ENCODE measurements at regions not wholly inside any gene's neighbourhood (a gene's known extent, or its start where the extent isn't known, plus 50 kb on each side); places are given as distances from the start of the nearest gene placed in this dataset.

DNA sequence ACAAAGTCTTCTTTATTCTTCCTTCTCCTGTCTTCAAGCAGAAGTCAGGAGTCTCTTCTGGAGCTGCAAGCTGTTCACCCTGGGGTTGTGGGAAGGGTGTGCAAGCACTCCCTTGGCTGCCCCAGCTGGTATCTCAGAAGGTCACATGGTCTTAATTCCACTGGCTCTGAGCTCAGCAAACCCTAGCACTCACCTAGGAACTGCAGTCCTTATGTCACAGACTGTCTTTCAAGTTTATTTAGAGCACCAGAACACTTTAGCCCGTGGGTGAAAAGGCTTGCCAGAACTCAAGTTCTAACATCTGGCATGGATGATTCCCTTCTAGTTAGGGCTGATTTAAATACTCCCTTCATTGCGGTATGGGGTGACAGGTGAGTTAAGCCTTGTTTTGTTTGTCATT is 379.0 kb downstream of the CCER1 start:
- H3K4me3 ChIP-seq (ENCODE audit: low read length) = no peak overlapping the region
- H3K27me3 ChIP-seq (replicated peaks; ENCODE audit: insufficient read depth, low read length) = no peaks in the 10 kb centered on the region
- no peaks in the 10 kb centered on the region for H3K9me3 ChIP-seq (replicated peaks; ENCODE audit: insufficient read depth, low read length)
- no peak overlapping the region for H3K9ac ChIP-seq (ENCODE audit: low read length)
- no peak for DNase-seq
- no peaks in the 10 kb centered on the region for H3K4me1 ChIP-seq (ENCODE audit: low read length)
- no peaks in the 10 kb centered on the region for H4K20me1 ChIP-seq (ENCODE audit: insufficient read depth, low read length)
- H3K9me2 ChIP-seq (replicated peaks; ENCODE audit: insufficient read depth, low read length) = no peaks in the 10 kb centered on the region
- no peaks in the 10 kb centered on the region for H3K79me2 ChIP-seq (ENCODE audit: low read length)
- H3K4me2 ChIP-seq (ENCODE audit: low read depth, low read length) = no peak overlapping the region
- TF ChIP-seq EZH2phosphoT487 (IDR thresholded peaks at IDR 0.05; ENCODE audit: low read length) = no peak
- TF ChIP-seq CTCF (IDR thresholded peaks at IDR 0.05; ENCODE audit: low read length) = no peak
- no peak for TF ChIP-seq EZH2 (optimal IDR thresholded peaks at IDR 0.05; ENCODE audit: low read depth, low read length)
- H3K36me3 ChIP-seq (replicated peaks; ENCODE audit: insufficient read depth, low read length) = no peaks in the 10 kb centered on the region
- no peaks in the 10 kb centered on the region for H3F3A ChIP-seq (ENCODE audit: insufficient read depth, low read length)
- H2AFZ ChIP-seq (ENCODE audit: low read length) = no peak overlapping the region
- H3K27ac ChIP-seq (ENCODE audit: low read length) = no peak overlapping the region

DNA sequence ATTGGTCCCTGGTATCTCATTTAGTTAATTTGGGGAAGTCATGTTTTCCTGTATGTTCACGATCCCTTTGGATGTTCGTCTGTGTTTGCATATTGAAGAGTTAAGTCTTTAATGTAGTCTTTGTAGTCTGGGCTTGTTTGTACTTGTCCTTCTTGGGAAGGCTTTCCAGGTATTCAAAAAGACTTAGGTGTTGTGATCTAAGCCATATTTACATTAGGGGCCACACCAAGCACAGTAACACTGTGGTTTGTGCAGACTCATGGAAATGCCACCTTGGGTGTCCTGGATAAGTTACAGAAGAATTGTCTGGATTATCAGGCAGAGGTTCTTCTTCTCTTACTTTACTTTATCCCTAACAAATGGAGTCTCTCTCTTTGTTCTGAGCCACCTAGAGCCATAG is 380.3 kb downstream of the CCER1 start:
- no peak for TF ChIP-seq CTCF (IDR thresholded peaks at IDR 0.05; ENCODE audit: low read length)
- TF ChIP-seq EZH2phosphoT487 (IDR thresholded peaks at IDR 0.05; ENCODE audit: low read length) = no peak
- Histone ChIP-seq H3K4me1 (ENCODE audit: low read length) (no peaks in the 10 kb centered on the region), H3K9me2 (replicated peaks; ENCODE audit: insufficient read depth, low read length) (no peaks in the 10 kb centered on the region), H3K79me2 (ENCODE audit: low read length) (no peaks in the 10 kb centered on the region), H3F3A (ENCODE audit: insufficient read depth, low read length) (no peaks in the 10 kb centered on the region), H3K36me3 (replicated peaks; ENCODE audit: insufficient read depth, low read length) (no peaks in the 10 kb centered on the region), H3K9ac (ENCODE audit: low read length) (no peak overlapping the region), H3K27ac (ENCODE audit: low read length) (no peak overlapping the region), H4K20me1 (ENCODE audit: insufficient read depth, low read length) (no peaks in the 10 kb centered on the region), H3K27me3 (replicated peaks; ENCODE audit: insufficient read depth, low read length) (no peaks in the 10 kb centered on the region), H2AFZ (ENCODE audit: low read length) (no peak overlapping the region), H3K9me3 (replicated peaks; ENCODE audit: insufficient read depth, low read length) (no peaks in the 10 kb centered on the region), H3K4me2 (ENCODE audit: low read depth, low read length) (no peak overlapping the region), H3K4me3 (ENCODE audit: low read length) (no peak overlapping the region)
- no peak for DNase-seq

DNA sequence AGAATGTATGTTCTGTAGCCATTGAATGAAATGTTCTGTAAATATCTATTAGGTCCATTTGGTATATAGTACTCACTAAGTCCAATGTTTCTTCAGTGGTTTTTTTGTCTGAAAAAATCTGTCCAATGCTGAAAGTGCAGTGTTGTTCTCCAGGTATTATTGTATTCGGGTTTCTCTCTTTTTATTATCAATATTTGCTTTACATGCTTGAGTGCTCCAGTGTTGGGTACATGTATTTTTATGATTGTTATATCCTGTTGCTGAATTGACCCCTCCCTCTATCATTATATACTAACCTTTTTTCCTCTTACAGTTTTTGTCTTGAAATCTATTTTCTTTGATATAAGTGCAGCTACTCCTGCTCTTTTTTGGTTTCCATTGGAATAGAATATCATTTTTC is 382.2 kb downstream of the CCER1 start:
- Histone ChIP-seq H3K4me1 (ENCODE audit: low read length) (no peaks in the 10 kb centered on the region), H3K9ac (ENCODE audit: low read length) (no peak overlapping the region), H3K4me2 (ENCODE audit: low read depth, low read length) (no peak overlapping the region), H3K9me2 (replicated peaks; ENCODE audit: insufficient read depth, low read length) (no peaks in the 10 kb centered on the region), H4K20me1 (ENCODE audit: insufficient read depth, low read length) (no peaks in the 10 kb centered on the region), H3K36me3 (replicated peaks; ENCODE audit: insufficient read depth, low read length) (no peaks in the 10 kb centered on the region), H3K27ac (ENCODE audit: low read length) (no peak overlapping the region), H3K9me3 (replicated peaks; ENCODE audit: insufficient read depth, low read length) (no peaks in the 10 kb centered on the region), H3K79me2 (ENCODE audit: low read length) (no peaks in the 10 kb centered on the region), H2AFZ (ENCODE audit: low read length) (no peak overlapping the region), H3K4me3 (ENCODE audit: low read length) (no peak overlapping the region), H3K27me3 (replicated peaks; ENCODE audit: insufficient read depth, low read length) (no peaks in the 10 kb centered on the region), H3F3A (ENCODE audit: insufficient read depth, low read length) (no peaks in the 10 kb centered on the region)
- no peak for TF ChIP-seq EZH2 (optimal IDR thresholded peaks at IDR 0.05; ENCODE audit: low read depth, low read length)
- DNase-seq = no peak

DNA sequence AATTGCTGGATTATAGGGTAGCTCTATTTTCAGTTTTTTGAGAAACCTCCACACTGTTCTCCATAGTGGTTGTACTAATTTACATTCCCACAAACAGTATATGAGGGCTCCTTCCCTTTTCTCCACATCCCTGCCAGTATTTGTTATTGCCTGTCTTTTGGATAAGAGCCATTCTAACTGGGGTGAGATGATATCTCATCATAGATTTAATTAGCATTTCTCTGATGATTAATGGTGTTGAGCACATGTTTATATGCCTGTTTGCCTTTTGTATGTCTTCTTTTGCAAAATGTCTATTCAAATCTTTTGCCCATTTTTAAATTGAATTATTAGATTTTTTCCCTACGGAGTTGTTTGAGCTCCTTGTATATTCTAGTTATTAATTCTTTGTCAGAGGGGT is 385.3 kb downstream of the CCER1 start:
- Histone ChIP-seq H3K27me3 (replicated peaks; ENCODE audit: insufficient read depth, low read length) (no peaks in the 10 kb centered on the region), H3K9me2 (replicated peaks; ENCODE audit: insufficient read depth, low read length) (no peaks in the 10 kb centered on the region), H4K20me1 (ENCODE audit: insufficient read depth, low read length) (no peaks in the 10 kb centered on the region), H3K27ac (ENCODE audit: low read length) (no peak overlapping the region), H3K9ac (ENCODE audit: low read length) (no peak overlapping the region), H2AFZ (ENCODE audit: low read length) (no peak overlapping the region), H3K9me3 (replicated peaks; ENCODE audit: insufficient read depth, low read length) (no peaks in the 10 kb centered on the region), H3K4me1 (ENCODE audit: low read length) (no peaks in the 10 kb centered on the region), H3K36me3 (replicated peaks; ENCODE audit: insufficient read depth, low read length) (no peaks in the 10 kb centered on the region), H3K79me2 (ENCODE audit: low read length) (no peaks in the 10 kb centered on the region), H3K4me3 (ENCODE audit: low read length) (no peak overlapping the region), H3F3A (ENCODE audit: insufficient read depth, low read length) (no peaks in the 10 kb centered on the region), H3K4me2 (ENCODE audit: low read depth, low read length) (no peak overlapping the region)
- DNase-seq = no peak
- TF ChIP-seq EZH2phosphoT487 (IDR thresholded peaks at IDR 0.05; ENCODE audit: low read length) (no peak), CTCF (IDR thresholded peaks at IDR 0.05; ENCODE audit: low read length) (no peak), EZH2 (optimal IDR thresholded peaks at IDR 0.05; ENCODE audit: low read depth, low read length) (no peak)
